ENCODE measurements at regions not wholly inside any gene's neighbourhood (a gene's known extent, or its start where the extent isn't known, plus 50 kb on each side); places are given as distances from the start of the nearest gene placed in this dataset.

GRCh38 chr5:88485531-88485930, 216.9 kb upstream of the TMEM161B start:
- intact Hi-C loops (cut with micrococcal nuclease), result no loop called here
- WGBS, 2 experiments (ENCODE audit: extremely low coverage in 2 of 2, insufficient read length in 1 of 2), result no CpG with 5 or more reads among the region's 1 CpG

More at GRCh38 chr5:88485531-88485930, 216.9 kb upstream of the TMEM161B start:
- no peak overlapping the region for H4K5ac ChIP-seq (ENCODE audit: low read depth, low read length)
- POLR2A ChIA-PET (ENCODE audit: unreplicated experiment), result no interaction called here
- H3K18ac ChIP-seq (ENCODE audit: low read depth, low read length), result no peak overlapping the region
- H3K27me3 ChIP-seq (ENCODE audit: control insufficient read depth, insufficient read depth, low read length), result no peaks in the 10 kb centered on the region
- H3K9me3 ChIP-seq (ENCODE audit: control insufficient read depth, insufficient read depth, low read length), result no peaks in the 10 kb centered on the region
- CTCF ChIA-PET, result no interaction called here
- no peak overlapping the region for H3K14ac ChIP-seq (replicated peaks; ENCODE audit: low read depth, low read length)
- H2BK20ac ChIP-seq (ENCODE audit: low read depth, low read length), result no peak overlapping the region
- no peak overlapping the region for H3K4me3 ChIP-seq (ENCODE audit: insufficient read depth, low read depth, low read length)
- H3K4me2 ChIP-seq (ENCODE audit: low read depth, low read length), result no peak overlapping the region
- no peak overlapping the region for H3K27ac ChIP-seq (ENCODE audit: insufficient read depth, low read length)
- H2BK15ac ChIP-seq (ENCODE audit: low read depth, low read length), result no peak overlapping the region
- in situ Hi-C loops (cut with MboI; ENCODE audit: low sequenced_read_pairs), result no loop called here
- H2AK9ac ChIP-seq (replicated peaks; ENCODE audit: low read depth, low read length, poor library complexity), result no peak overlapping the region
- H4K20me1 ChIP-seq (ENCODE audit: insufficient read depth, low read length), result no peaks in the 10 kb centered on the region
- H3K79me1 ChIP-seq (ENCODE audit: low read depth in 1 of 2, low read length in 2 of 2), result no peaks in the 10 kb centered on the region
- H3K56ac ChIP-seq (ENCODE audit: extremely low read depth, insufficient read depth, low read length), result no peak overlapping the region
- no peak overlapping the region for H4K8ac ChIP-seq (ENCODE audit: low read depth in 2 of 2, low read length in 2 of 2)
- no peak overlapping the region for H3K23ac ChIP-seq (ENCODE audit: low read depth, low read length)
- dilution Hi-C loops (cut with HindIII; ENCODE audit: low sequenced_read_pairs, unreplicated experiment), result no loop called here
- H3K9me1 ChIP-seq (ENCODE audit: insufficient read depth, low read length), result no peaks in the 10 kb centered on the region
- no peak overlapping the region for H2BK120ac ChIP-seq (ENCODE audit: low read depth, low read length)
- no peak overlapping the region for H4K91ac ChIP-seq (ENCODE audit: insufficient read depth, low read depth, low read length)
- no peak overlapping the region for H2AFZ ChIP-seq (replicated peaks; ENCODE audit: low read length, poor library complexity)
- H3K4me1 ChIP-seq (ENCODE audit: control insufficient read depth, insufficient read depth, low read length), result no peaks in the 10 kb centered on the region
- ATAC-seq (ENCODE audit: low read depth) (no peak), DNase-seq (no peak)
- H3K4ac ChIP-seq (ENCODE audit: low read depth, low read length), result no peak overlapping the region
- no TSS peak for BruUV-seq (replicated peaks)
- H2AK5ac ChIP-seq (ENCODE audit: low read depth, low read length), result no peak overlapping the region
- no peak overlapping the region for H2BK5ac ChIP-seq (ENCODE audit: low read depth, low read length, poor library complexity, severe bottlenecking)
- TF ChIP-seq SMC3 (IDR thresholded peaks at IDR 0.05; ENCODE audit: low read depth, low read length), result no peak
- TF ChIP-seq RAD21 (IDR thresholded peaks at IDR 0.05; ENCODE audit: low read length), result no peak
- no peak for TF ChIP-seq RFX5 (IDR thresholded peaks at IDR 0.05; ENCODE audit: low read depth, low read length)
- TF ChIP-seq MAZ (IDR thresholded peaks at IDR 0.05; ENCODE audit: borderline replicate concordance, low read depth, low read length), result no peak
- no peak for TF ChIP-seq CHD1 (IDR thresholded peaks at IDR 0.05; ENCODE audit: low read depth, low read length)
- H3K36me3 ChIP-seq (ENCODE audit: control insufficient read depth, insufficient read depth, low read length), result no peaks in the 10 kb centered on the region
- H3K9ac ChIP-seq (ENCODE audit: low read depth, low read length), result no peak overlapping the region

Data from IMR-90 (cell line).